Thymus (tissue), 11 donors: ENCODE measurements at regions not wholly inside any gene's neighbourhood (a gene's known extent, or its start where the extent isn't known, plus 50 kb on each side); places are given as distances from the start of the nearest gene placed in this dataset.

Experiments used
- DNase-seq, 9 donors: peaks; one replicate each; pipeline ENCODE4 v3.0.0-alpha.2; 2013; ENCODE audit warnings: low spot score in 9 of 9, low read depth in 6 of 9, missing footprints in 1 of 9
- H3K27ac ChIP-seq, 2 donors: one replicate each; pipeline ENCODE4 v1.5.1; 2013; ENCODE audit warnings: control low read depth in 1 of 2, low read depth in 1 of 2, low read length in 1 of 2, mild to moderate bottlenecking in 1 of 2, moderate library complexity in 1 of 2
- H3K27me3 ChIP-seq, 2 donors: one replicate each; pipeline ENCODE4 v1.5.1; 2013; ENCODE audit warnings: low read length in 1 of 2; ENCODE audit not compliant: control insufficient read depth in 2 of 2, insufficient read depth in 1 of 2
- H3K36me3 ChIP-seq, 2 donors: one replicate each; pipeline ENCODE4 v1.5.1; 2013; ENCODE audit warnings: low read length in 1 of 2, mild to moderate bottlenecking in 1 of 2, moderate library complexity in 1 of 2; ENCODE audit not compliant: control insufficient read depth in 2 of 2, insufficient read depth in 2 of 2
- H3K4me1 ChIP-seq, 2 donors: one replicate each; pipeline ENCODE4 v1.5.1; 2013; ENCODE audit warnings: low read length in 2 of 2; ENCODE audit not compliant: control insufficient read depth in 2 of 2, insufficient read depth in 2 of 2
- H3K4me3 ChIP-seq, 2 donors: one replicate each; pipeline ENCODE4 v1.5.1; 2013; ENCODE audit warnings: low read length in 2 of 2, control low read depth in 1 of 2, mild to moderate bottlenecking in 1 of 2
- H3K9me3 ChIP-seq, 2 donors: one replicate each; pipeline ENCODE4 v1.5.1; 2013; ENCODE audit warnings: low read length in 1 of 2, mild to moderate bottlenecking in 1 of 2; ENCODE audit not compliant: control insufficient read depth in 2 of 2, insufficient read depth in 1 of 2
- WGBS: extraction: QIAGEN DNeasy Blood & Tissue Kit; methylation state at CpG from one replicate; pipeline ENCODE4 v1.1.7; 2013; 5-methylcytosine and 5-hydroxymethylcytosine counted together
- donor health status: healthy.

DNA sequence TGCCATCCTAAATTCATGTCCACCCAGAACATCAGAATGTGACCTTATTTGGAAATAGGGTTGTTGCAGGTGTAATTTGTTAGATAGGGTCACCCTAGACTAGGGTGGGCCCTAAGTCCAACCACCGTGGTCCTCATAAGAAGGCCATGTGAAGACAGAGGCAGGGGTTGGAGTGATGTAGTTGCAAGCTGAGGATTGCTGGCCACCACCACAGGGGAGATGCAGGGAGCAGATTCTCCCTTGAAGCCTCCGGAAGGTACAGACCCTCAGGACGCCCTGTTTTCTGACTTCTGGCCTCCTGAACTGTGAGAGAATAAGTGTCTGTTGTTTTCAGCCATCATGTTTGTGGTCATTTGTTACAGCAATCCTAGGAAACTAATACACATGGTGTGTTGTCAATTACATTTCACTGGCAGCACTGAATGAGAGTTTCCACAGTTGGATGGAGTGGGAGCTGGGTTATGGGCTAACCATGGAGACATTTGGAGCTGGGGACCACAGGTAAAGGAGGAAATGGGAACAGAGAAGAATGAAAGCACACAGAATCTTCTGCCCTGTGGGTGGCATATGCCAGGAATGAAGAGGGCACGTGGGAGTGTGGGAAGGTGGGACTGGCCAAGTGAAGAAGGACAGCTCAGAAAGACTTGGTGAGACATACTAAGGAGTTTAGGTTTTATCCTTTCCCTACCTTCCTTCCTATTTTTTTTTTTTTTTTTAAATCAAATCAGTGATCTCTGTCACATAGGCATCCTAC is 266.0 kb downstream of the MYCN start:
- Histone ChIP-seq H3K27ac (no peak overlapping the region), H3K36me3 (no peaks in the 10 kb centered on the region), H3K27me3 (no peaks in the 10 kb centered on the region), H3K4me1 (no peaks in the 10 kb centered on the region), H3K9me3 (peaks cover 0 to 9% of the 10 kb centered on the region in 2 donors), H3K4me3 (no peak overlapping the region)
- no peak for DNase-seq
- WGBS, result 94% methylated on average over 4 of the region's 4 CpGs

DNA sequence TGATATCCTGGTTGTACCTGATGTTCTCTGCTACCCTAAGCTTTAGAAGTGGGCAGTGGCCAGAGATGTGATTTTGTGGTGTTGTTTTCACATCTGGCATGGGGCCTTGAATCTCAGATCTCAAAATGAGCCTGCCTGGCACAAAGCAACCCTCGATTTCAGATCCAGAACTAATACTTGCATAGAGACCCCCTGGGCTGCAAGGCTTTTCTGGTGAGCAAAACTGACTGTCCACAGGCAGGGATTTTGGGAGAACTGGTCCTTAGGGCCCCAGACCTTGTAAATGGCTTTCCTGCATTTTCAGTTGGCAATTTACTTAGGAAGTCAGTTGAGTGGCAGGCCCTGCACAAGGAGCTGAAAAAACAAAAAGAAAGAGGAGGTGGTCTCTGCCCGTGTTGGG is 265.3 kb downstream of the MYCN start:
- peaks cover 0 to 9% of the 10 kb centered on the region in 2 donors for H3K9me3 ChIP-seq
- H3K36me3 ChIP-seq, result no peaks in the 10 kb centered on the region
- no peaks in the 10 kb centered on the region for H3K4me1 ChIP-seq
- no peak overlapping the region for H3K4me3 ChIP-seq
- no peaks in the 10 kb centered on the region for H3K27me3 ChIP-seq
- no peak for DNase-seq
- 90% methylated on average over 2 of the region's 2 CpGs for WGBS
- H3K27ac ChIP-seq, result no peak overlapping the region

DNA sequence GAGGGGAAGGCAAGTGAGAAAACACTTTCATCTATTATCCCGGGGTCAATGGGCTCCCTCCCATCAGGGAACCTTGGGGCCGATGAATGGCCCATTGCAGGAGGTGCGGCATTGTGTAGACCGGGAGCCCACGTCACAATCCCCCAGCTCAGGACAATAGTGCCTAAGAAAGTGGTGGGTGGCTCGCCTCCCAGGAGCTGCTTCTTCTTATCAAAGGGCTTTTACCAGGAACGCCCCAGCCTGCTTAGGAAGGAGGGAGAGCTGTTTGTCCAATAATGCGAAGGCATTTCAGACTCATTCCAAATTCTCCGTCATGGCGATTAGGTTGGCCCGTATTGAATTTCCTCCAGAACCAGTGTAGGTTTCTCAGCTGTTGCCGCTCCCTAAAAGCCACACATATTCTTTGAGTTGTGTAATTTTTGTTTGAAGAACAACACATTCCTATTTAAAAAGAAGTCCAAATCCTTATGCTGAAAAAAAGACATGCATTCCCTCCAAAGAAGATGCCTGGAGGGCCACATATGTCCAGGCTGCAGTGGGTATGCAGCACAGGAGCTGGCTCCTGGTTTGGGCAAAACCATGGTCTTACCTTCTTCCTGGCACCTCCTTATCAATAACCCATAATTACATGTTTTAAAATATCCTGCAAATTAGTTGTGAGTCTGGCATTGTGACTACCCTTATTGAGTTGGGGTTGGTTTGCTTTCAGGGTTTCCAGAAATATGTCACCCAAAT is 264.7 kb downstream of the MYCN start:
- 95% methylated on average over 12 of the region's 12 CpGs for WGBS
- no peak for DNase-seq
- H3K4me3 ChIP-seq, result no peak overlapping the region
- no peaks in the 10 kb centered on the region for H3K36me3 ChIP-seq
- H3K4me1 ChIP-seq, result no peaks in the 10 kb centered on the region
- no peaks in the 10 kb centered on the region for H3K27me3 ChIP-seq
- H3K27ac ChIP-seq, result no peak overlapping the region
- peaks cover 0 to 9% of the 10 kb centered on the region in 2 donors for H3K9me3 ChIP-seq

DNA sequence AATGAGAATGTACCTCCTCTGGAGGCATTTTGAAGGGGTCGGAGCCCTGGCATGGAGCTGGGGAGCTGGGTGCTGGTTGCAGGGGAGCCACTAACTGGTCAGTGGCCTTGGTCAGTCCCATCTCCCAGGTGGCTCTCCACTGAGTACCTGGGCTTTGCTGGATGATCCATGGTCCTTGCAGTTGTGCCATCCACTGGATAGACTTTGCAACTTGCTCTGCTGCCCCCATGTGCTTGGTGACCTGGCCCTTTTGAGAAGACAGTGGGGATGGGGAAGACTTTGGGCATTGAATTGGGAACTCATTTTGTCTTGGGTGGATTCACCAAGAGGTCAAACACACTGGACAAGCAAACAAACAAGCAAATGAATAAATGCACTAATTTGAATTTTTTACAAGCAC is 263.9 kb downstream of the MYCN start:
- WGBS, result 96% methylated on average over 1 of the region's 1 CpG
- no peaks in the 10 kb centered on the region for H3K36me3 ChIP-seq
- DNase-seq, result no peak

DNA sequence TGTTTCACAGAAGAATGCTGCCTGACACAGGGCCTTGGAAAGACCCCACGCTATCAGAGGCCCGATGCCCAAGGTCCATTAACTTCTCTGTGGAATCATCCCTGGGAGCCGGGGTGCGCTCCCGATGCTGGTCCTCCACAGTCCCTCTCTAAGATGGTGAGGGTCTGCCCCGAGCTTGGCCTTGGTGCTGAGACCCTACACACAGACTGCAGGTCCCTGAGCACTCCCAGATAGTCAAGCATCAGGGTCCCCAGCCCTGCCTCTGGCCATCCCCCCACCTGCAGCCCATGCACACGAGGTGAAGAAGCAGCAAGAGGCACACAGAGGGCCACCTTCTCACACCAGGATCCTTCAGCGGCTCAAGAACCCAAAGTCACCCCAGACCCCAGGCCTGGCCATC is 263.3 kb downstream of the MYCN start:
- Histone ChIP-seq H3K4me3 (no peak overlapping the region), H3K9me3 (peaks cover 0 to 3% of the 10 kb centered on the region in 2 donors), H3K4me1 (no peaks in the 10 kb centered on the region), H3K27ac (no peak overlapping the region), H3K27me3 (no peaks in the 10 kb centered on the region), H3K36me3 (no peaks in the 10 kb centered on the region)
- WGBS, result 92% methylated on average over 8 of the region's 8 CpGs
- DNase-seq, result no peak

More for the DNA sequence above, 263.9 kb downstream of the MYCN start:
- no peak overlapping the region for H3K27ac ChIP-seq
- H3K27me3 ChIP-seq, result no peaks in the 10 kb centered on the region
- peaks cover 0 to 8% of the 10 kb centered on the region in 2 donors for H3K9me3 ChIP-seq
- no peaks in the 10 kb centered on the region for H3K4me1 ChIP-seq
- no peak overlapping the region for H3K4me3 ChIP-seq

DNA sequence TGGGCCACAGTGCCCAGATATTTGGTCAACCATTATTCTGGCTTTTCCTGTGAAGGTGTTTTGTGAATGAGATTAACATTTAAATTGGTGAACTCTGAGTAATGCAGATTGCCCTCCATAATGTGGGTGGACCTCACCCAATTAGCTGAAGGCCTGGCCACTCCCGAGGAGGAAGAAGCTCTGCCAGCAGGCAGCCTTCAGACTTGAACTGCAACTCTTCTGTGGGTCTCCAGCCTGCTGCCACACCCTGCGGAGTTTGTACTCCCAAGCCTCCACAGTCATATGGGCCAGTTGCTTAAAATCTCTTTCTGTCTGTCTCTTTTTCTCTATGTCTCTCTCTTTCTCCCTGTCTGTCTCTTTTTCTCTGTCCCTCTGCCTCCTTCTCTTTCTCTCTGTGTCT is 262.7 kb downstream of the MYCN start:
- Histone ChIP-seq H3K9me3 (peaks cover 0 to 1% of the 10 kb centered on the region in 2 donors), H3K4me1 (no peaks in the 10 kb centered on the region), H3K27me3 (no peaks in the 10 kb centered on the region), H3K27ac (no peak overlapping the region), H3K36me3 (no peaks in the 10 kb centered on the region), H3K4me3 (no peak overlapping the region)
- 92% methylated on average over 2 of the region's 2 CpGs for WGBS
- no peak for DNase-seq

DNA sequence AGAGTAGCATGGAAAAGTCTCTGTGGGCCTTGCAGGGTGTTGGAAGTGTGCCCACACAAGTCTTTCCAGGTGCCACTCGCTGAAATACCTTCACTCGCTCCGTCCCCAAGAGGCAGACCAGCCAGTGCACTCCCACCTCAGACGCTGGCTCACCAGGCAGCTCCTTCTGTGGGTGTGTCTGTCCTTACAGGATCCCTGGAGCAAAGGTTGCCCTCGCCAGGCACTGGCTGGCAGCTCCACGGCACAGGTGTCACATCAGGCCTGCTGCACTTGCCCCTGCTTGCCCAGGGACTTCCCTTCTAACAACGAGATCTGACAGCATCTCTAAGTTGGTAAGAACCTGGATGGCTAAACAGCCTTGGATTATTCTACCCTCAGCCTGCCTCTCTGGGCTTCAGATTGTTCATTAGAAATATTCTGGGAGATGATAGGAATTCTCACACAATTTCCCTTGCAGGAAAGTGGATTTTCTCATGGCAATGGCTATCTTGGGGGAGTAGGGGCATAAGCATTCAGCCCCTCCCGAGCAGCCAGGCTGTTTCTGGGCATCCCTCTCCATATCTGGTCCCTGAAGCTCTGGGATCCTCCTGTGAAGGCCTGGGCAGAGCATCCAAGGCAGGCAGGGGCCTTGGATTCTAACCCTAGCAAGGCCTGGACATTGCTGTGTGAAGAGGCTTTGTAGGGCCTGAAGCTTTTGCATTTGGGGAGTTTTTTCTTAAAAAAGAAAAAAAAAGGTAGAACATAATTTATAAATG is 262.1 kb downstream of the MYCN start:
- H3K4me1 ChIP-seq, result no peaks in the 10 kb centered on the region
- 93% methylated on average over 8 of the region's 8 CpGs for WGBS
- no peaks in the 10 kb centered on the region for H3K9me3 ChIP-seq
- H3K4me3 ChIP-seq, result no peak overlapping the region
- no peak for DNase-seq
- no peak overlapping the region for H3K27ac ChIP-seq
- H3K27me3 ChIP-seq, result no peaks in the 10 kb centered on the region
- no peaks in the 10 kb centered on the region for H3K36me3 ChIP-seq

DNA sequence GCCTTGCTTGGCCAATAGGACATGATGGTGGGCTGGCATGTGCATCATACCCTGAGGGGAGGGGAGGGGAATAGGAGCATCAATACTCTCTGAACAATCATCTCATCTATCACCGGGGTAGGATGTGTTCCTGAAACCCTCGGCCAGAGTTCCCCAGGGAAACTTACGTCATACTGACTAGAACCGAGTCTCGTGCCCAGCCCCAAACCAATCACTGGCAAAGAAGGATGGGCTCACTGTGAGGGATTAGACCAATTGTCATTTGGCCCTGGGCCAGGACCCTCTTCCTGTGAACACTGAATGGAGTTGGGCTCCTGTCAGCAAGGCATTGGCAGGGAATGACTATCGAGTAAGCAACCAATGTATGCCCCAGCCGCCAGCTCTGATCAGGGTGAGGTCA is 261.5 kb downstream of the MYCN start:
- H3K27ac ChIP-seq, result no peak overlapping the region
- WGBS, result 94% methylated on average over 7 of the region's 7 CpGs
- H3K9me3 ChIP-seq, result no peaks in the 10 kb centered on the region
- no peak for DNase-seq
- no peak overlapping the region for H3K4me3 ChIP-seq
- H3K27me3 ChIP-seq, result no peaks in the 10 kb centered on the region
- no peaks in the 10 kb centered on the region for H3K36me3 ChIP-seq
- no peaks in the 10 kb centered on the region for H3K4me1 ChIP-seq
